ENCODE measurements at regions not wholly inside any gene's neighbourhood (a gene's known extent, or its start where the extent isn't known, plus 50 kb on each side); places are given as distances from the start of the nearest gene placed in this dataset.

DNA sequence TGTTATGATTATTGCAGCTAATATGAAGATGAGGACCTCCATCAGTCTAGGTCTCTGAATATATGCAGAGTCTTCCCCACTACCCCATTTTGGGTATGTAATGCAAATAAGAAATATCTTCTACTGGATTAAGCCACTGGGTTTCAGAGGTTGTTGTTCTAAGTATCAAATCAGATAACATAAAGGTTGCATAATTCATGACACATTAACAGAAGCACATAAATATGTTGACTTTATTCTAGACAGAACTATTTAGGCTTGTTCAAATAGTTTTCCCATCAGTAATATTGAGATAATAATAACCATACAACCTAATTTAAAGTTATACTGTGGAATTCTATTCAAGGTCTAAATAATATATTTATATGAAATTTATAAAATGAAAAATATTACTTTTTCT lies 157.1 kb downstream of the ETV1 start:
- Histone ChIP-seq H3K4me1 (peaks cover 7% of the 10 kb centered on the region), H3K4me3 (ENCODE audit: low read depth, low read length) (no peak overlapping the region), H3K9me3 (no peaks in the 10 kb centered on the region), H3K36me3 (no peaks in the 10 kb centered on the region), H3K27me3 (no peaks in the 10 kb centered on the region)
- no peak for DNase-seq
- TF ChIP-seq, protein P1, sequence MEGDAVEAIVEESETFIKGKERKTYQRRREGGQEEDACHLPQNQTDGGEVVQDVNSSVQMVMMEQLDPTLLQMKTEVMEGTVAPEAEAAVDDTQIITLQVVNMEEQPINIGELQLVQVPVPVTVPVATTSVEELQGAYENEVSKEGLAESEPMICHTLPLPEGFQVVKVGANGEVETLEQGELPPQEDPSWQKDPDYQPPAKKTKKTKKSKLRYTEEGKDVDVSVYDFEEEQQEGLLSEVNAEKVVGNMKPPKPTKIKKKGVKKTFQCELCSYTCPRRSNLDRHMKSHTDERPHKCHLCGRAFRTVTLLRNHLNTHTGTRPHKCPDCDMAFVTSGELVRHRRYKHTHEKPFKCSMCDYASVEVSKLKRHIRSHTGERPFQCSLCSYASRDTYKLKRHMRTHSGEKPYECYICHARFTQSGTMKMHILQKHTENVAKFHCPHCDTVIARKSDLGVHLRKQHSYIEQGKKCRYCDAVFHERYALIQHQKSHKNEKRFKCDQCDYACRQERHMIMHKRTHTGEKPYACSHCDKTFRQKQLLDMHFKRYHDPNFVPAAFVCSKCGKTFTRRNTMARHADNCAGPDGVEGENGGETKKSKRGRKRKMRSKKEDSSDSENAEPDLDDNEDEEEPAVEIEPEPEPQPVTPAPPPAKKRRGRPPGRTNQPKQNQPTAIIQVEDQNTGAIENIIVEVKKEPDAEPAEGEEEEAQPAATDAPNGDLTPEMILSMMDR (IDR thresholded peaks at IDR 0.05; ENCODE audit: low read depth, low read length) = no peak

DNA sequence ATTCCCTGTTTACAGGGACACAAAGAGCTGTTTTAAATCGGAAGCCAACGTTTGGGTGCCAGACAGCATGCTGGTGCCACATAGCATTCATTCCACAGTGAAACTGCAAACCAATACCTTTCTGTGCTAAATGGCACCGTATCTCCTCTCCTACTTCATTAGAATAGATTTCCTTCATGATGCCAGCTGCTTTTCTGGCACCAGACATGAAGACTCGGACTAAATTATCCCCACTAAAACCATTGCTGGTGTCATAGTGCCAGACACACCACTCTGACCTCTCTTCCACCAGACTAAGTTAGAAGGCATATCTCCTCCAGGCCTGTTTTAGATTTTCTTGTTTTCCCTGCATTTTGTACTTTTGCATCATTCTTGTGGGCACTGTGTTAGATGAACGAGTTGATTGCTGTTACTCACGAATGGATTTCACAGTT lies 155.1 kb downstream of the ETV1 start:
- Histone ChIP-seq H3K4me1 (peaks cover 7% of the 10 kb centered on the region), H3K27me3 (no peaks in the 10 kb centered on the region), H3K9me3 (no peaks in the 10 kb centered on the region), H3K36me3 (no peaks in the 10 kb centered on the region), H3K4me3 (ENCODE audit: low read depth, low read length) (no peak overlapping the region)
- DNase-seq = no peak
- TF ChIP-seq, protein P1 (IDR thresholded peaks at IDR 0.05; ENCODE audit: low read depth, low read length) = no peak

DNA sequence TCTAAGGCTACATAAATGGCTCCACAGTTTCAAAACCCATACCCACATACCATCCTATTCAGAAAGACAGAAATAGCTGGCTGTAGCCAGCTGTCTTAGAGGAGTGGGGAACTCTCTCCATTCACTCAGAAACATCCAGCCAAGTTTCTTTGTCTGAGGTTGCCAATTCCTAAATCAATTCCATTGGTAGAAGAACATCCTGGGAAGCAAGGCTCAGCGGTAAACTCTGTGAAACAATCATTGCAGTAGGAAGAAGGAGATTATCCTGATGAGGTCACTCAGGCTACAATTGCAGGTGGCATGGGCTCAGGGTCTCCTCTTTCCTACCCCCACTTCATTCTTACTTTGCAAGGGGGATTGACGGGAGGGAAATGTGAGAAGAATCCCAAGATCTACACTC lies 154.0 kb downstream of the ETV1 start:
- no peaks in the 10 kb centered on the region for H3K27me3 ChIP-seq
- H3K4me3 ChIP-seq (ENCODE audit: low read depth, low read length) = no peak overlapping the region
- peaks cover 7% of the 10 kb centered on the region for H3K4me1 ChIP-seq
- DNase-seq = no peak
- TF ChIP-seq, protein P1 (IDR thresholded peaks at IDR 0.05; ENCODE audit: low read depth, low read length) = no peak
- no peaks in the 10 kb centered on the region for H3K9me3 ChIP-seq
- H3K36me3 ChIP-seq = no peaks in the 10 kb centered on the region

DNA sequence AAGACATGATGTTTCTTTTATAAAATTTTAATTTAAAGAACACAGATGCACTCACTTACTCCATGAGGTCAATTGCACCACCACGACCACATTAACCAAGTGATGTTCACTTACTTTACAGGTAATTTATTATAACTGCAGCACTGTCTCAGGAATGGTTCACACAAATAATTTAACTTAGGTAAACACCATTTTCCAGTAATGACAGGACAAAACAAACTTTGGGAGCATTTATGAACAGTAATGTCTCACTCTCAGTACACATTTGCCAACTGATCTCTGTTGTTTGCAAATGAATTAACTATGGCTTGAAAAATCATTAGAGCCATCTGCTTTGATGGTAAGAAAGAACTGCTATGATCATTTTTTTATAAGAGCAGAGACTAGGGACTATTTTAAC lies 150.4 kb downstream of the ETV1 start:
- no peak for DNase-seq

More for the DNA sequence above, 150.4 kb downstream of the ETV1 start:
- no peaks in the 10 kb centered on the region for H3K27me3 ChIP-seq
- H3K4me3 ChIP-seq (ENCODE audit: low read depth, low read length) = no peak overlapping the region
- TF ChIP-seq, protein P1 (IDR thresholded peaks at IDR 0.05; ENCODE audit: low read depth, low read length) = no peak
- no peaks in the 10 kb centered on the region for H3K9me3 ChIP-seq
- peaks cover 7% of the 10 kb centered on the region for H3K4me1 ChIP-seq
- no peaks in the 10 kb centered on the region for H3K36me3 ChIP-seq
